ENCODE measurements at regions not wholly inside any gene's neighbourhood (a gene's known extent, or its start where the extent isn't known, plus 50 kb on each side); places are given as distances from the start of the nearest gene placed in this dataset.
A peak's percentile ranks its signal among the peaks of the same experiment; 100 is the strongest.

DNA sequence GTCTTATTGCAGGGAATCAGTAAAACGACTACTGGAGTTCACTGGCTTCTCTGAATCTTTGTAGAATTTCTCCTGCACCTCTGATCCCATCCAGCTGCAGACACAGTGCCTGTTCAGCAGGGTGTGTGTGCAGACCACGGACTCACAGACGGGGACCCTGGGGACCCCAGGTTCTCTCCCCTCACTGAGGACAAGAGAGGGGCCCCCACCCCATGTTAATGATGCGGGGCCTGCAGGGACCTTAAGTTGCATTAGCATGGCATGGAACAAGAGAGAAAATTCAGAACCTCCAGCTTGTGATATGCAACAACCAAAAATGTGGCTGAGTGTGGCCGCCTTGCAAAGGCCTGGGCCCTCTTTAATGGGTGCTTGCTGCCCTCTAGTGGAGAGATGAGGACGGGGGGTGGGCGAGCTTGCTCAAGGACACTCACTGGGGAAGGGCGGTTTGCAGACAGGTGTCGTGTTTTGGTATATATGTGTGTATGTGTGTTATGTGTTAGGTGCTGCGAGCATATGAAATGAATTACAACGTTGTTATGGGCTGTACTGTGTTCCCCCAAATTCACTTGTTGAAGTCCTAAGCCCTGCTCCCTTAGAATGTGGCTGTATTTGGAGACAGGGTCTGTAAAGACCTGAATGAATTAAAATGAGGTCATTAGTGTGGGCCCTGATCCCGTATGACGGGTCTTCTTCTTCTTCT lies 84.4 kb upstream of the SEPTIN5 start (continued):
- TF ChIP-seq, protein P1, sequence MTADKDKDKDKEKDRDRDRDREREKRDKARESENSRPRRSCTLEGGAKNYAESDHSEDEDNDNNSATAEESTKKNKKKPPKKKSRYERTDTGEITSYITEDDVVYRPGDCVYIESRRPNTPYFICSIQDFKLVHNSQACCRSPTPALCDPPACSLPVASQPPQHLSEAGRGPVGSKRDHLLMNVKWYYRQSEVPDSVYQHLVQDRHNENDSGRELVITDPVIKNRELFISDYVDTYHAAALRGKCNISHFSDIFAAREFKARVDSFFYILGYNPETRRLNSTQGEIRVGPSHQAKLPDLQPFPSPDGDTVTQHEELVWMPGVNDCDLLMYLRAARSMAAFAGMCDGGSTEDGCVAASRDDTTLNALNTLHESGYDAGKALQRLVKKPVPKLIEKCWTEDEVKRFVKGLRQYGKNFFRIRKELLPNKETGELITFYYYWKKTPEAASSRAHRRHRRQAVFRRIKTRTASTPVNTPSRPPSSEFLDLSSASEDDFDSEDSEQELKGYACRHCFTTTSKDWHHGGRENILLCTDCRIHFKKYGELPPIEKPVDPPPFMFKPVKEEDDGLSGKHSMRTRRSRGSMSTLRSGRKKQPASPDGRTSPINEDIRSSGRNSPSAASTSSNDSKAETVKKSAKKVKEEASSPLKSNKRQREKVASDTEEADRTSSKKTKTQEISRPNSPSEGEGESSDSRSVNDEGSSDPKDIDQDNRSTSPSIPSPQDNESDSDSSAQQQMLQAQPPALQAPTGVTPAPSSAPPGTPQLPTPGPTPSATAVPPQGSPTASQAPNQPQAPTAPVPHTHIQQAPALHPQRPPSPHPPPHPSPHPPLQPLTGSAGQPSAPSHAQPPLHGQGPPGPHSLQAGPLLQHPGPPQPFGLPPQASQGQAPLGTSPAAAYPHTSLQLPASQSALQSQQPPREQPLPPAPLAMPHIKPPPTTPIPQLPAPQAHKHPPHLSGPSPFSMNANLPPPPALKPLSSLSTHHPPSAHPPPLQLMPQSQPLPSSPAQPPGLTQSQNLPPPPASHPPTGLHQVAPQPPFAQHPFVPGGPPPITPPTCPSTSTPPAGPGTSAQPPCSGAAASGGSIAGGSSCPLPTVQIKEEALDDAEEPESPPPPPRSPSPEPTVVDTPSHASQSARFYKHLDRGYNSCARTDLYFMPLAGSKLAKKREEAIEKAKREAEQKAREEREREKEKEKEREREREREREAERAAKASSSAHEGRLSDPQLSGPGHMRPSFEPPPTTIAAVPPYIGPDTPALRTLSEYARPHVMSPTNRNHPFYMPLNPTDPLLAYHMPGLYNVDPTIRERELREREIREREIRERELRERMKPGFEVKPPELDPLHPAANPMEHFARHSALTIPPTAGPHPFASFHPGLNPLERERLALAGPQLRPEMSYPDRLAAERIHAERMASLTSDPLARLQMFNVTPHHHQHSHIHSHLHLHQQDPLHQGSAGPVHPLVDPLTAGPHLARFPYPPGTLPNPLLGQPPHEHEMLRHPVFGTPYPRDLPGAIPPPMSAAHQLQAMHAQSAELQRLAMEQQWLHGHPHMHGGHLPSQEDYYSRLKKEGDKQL (CRISPR knock-in tag; IDR thresholded peaks at IDR 0.05; ENCODE audit: borderline replicate concordance), result no peak
- TF ChIP-seq PHF21A (IDR thresholded peaks at IDR 0.05; ENCODE audit: borderline replicate concordance, low read depth), result no peak
- TF ChIP-seq YBX1 (IDR thresholded peaks at IDR 0.05), result no peak
- peak; percentile 80; the same call in 1 of the 2 replicates for TF ChIP-seq E2F5 (CRISPR knock-in tag; IDR thresholded peaks at IDR 0.05)
- 0 out of 2 replicates have a peak, but pooled peaks have one; percentile 19 for TF ChIP-seq SIN3B (IDR thresholded peaks at IDR 0.05; ENCODE audit: low read depth)
- TF ChIP-seq, protein P2, sequence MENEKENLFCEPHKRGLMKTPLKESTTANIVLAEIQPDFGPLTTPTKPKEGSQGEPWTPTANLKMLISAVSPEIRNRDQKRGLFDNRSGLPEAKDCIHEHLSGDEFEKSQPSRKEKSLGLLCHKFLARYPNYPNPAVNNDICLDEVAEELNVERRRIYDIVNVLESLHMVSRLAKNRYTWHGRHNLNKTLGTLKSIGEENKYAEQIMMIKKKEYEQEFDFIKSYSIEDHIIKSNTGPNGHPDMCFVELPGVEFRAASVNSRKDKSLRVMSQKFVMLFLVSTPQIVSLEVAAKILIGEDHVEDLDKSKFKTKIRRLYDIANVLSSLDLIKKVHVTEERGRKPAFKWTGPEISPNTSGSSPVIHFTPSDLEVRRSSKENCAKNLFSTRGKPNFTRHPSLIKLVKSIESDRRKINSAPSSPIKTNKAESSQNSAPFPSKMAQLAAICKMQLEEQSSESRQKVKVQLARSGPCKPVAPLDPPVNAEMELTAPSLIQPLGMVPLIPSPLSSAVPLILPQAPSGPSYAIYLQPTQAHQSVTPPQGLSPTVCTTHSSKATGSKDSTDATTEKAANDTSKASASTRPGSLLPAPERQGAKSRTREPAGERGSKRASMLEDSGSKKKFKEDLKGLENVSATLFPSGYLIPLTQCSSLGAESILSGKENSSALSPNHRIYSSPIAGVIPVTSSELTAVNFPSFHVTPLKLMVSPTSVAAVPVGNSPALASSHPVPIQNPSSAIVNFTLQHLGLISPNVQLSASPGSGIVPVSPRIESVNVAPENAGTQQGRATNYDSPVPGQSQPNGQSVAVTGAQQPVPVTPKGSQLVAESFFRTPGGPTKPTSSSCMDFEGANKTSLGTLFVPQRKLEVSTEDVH (IDR thresholded peaks at IDR 0.05; ENCODE audit: low read depth, partially characterized antibody), result no peak
- no peak for TF ChIP-seq MTF1 (CRISPR knock-in tag; IDR thresholded peaks at IDR 0.05; ENCODE audit: borderline replicate concordance)
- no peak for TF ChIP-seq POLR2B (IDR thresholded peaks at IDR 0.05; ENCODE audit: low read depth, partially characterized antibody)
- TF ChIP-seq TEAD1 (CRISPR knock-in tag; IDR thresholded peaks at IDR 0.05), result peak in 1 of 2 experiments; percentile 67; a peak in 2 of 4 replicates
- TF ChIP-seq ZZZ3 (IDR thresholded peaks at IDR 0.05), result no peak
- TF ChIP-seq ZNF398 (CRISPR knock-in tag; IDR thresholded peaks at IDR 0.05), result no peak
